HG03139 (cell line): ENCODE measurements at regions not wholly inside any gene's neighbourhood (a gene's known extent, or its start where the extent isn't known, plus 50 kb on each side); places are given as distances from the start of the nearest gene placed in this dataset.
A peak's percentile ranks its signal among the peaks of the same experiment; 100 is the strongest.

Experiments used
- ATAC-seq: cut with Tn5 transposase; IDR thresholded peaks from one replicate; pipeline ENCODE4 v1.9.1; 2021; ENCODE audit not compliant: unreplicated experiment

DNA sequence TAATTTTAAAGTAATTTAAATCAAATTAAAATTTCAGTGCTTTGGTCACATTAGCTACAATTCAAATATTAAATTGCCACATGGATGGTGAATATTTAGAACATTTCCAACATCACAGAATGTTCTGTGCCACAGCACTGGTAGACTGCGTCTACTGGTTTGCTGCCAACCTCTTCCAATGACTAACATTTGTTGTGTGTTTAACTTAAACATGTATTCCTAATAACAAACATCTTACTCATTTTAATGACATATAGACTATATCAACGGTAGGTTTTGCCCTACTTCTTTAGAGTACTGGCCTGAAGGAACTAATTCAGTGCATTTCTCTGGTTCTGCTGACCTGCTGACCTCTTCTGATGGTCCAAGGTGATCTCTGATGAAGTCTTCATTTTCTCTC is 157.6 kb downstream of the DCK start:
- ATAC-seq: no peak

DNA sequence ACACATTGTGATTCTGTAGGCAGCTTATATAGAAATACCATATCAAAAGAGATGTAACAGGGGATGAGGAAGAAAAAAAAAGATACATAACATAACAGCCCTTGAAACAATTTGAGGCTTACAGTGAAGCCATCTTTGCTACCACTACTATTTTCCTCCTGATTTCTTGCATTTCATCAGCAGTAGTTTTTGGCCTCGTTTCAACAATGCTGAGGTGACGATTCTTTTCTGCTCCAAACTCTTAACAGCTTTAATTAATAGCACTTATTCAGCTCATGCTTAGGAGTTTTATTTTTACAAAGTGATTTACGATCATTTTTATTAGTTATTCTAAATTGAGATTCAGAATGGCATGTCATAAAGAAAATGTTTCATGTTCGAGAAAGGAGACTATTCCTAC is 163.2 kb downstream of the DCK start:
- ATAC-seq: no peak

DNA sequence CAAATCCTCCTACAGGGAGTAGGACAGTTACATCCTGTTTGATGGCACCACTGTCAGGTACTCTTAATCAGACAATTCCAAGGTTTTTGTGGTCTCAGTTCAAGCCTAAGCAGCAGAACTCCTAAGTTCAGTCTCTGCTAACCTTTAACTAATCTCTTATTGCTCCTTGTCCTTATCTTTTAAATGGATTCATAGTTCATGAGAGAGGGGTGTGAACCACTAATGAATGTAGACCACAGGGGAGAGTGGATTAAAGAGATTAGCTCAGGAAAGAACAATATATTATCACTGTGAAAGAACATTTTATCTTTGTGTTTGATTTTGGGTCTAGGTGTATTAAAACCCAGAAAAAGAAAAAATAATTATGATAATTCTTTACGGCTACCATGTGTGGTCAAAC is 168.9 kb downstream of the DCK start:
- no peak for ATAC-seq

DNA sequence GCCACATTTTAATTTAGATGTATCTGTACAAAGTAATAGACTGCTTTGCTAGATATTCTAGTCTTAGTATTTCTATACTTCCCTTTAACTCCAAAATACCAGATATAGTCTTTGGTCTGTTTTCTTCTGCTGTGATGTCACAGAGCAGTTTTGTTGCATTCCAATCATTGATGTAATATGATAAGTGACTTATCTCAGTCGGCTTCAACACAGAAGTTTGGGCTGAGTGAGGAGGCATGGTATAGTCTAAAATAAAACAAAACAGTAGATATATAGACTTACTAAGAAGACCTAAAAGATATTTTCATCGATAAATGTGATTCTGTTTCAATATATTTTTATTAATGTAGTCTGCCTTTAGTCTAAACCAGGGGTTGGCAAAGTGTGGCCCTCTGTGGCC is 169.9 kb downstream of the DCK start:
- ATAC-seq: no peak

DNA sequence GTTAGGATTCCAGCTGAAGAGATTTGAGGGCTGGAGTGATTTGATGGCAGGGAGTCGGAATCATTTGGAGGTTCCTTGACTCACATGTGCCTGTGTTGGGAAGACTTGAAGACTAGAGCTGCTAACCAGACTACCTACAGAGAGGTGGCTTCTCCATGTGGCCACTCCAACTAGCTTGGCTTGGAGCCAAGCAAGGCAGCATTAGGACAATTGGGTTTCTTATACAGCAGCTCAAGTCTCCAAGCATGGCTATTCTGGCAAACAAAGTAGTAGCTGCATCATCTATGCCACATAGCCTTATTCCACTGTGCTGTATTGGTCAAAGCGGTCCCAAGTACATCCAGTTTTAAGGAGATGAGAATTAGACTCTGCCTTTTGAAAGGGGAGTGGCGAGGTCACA is 171.7 kb upstream of the SLC4A4 start:
- no peak for ATAC-seq

DNA sequence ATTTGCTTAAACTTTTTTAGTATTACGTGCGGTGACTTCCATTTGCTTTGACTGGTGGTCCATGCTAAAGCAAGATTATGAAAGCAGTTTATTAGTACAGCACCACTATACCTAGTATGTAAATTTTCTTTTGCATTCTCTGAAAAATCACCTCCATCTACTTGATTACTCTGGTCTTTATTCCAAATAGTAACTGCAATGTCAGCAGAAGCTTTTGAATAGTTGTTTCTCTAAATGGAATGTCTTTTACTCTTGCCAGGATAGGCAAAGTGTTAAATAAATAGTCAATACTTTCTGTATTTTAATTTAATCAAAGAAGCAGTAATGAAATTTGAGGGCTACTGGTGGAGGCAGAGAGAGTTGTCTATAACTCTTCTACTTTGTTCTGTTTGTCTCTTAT is 167.2 kb upstream of the SLC4A4 start:
- ATAC-seq: no peak

DNA sequence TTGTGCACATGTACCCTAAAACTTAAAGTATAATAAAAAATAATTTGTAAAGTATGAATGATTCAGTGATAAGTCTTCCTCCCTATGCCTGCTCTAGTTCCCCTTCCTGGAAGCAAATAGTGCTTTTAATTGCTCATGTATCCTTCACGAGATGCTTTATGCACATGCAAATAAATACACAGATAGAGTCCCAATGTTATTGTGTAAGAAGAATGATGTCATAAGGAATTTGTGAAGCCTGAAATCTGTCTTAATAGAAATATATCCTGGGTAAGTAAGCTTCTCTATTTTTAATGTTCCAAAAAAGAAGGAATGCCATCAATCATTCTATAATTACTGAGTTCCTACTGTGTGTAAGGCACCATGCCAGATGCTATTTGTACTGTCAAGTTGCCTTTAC is 157.5 kb upstream of the SLC4A4 start:
- no peak for ATAC-seq

DNA sequence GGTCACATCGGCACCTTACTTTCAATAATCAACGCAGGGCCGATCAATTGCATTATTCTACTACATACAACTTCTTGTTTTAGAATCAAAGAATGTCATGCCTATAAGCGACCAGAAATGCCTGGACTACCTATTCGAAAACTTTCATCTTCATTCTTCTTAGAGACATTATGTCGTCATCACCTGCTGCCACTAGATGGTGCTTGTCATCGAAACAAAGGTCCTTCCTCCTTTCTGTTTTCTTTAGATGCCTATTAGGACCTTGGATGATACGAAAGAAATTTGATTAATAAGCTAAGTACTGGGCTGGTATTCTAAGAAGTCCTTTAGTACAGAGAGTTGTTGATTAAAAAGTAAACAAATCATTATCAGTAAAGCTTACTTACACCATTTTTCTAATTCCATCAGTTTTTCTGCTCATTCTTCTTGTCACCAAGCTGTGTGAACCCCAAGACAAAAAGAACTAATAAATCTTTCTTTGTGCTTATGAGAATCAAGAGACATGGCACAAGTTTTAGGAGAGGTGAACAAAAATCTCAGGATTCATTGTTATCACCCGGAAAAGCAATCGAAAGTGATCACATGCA is 154.5 kb upstream of the SLC4A4 start:
- ATAC-seq: peak; percentile 44

DNA sequence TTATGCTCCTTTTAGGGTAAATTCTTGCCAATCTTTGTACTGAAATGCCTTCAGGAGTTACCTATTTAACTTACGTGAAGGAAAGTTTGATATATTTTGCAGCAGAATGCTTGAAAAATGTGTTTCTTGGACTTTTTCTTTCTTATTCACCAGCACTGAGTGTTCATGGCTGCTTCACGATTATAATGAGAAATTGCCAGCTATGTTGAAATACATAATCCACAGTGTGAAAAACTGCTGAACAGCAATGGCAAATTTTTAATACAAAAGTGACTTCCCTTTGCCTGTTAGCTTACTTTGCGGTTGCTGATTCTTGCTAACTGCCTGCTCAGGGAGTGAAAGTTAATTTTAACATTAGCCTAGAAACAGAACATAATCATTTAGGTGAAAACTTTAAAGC is 153.8 kb upstream of the SLC4A4 start:
- ATAC-seq: no peak

DNA sequence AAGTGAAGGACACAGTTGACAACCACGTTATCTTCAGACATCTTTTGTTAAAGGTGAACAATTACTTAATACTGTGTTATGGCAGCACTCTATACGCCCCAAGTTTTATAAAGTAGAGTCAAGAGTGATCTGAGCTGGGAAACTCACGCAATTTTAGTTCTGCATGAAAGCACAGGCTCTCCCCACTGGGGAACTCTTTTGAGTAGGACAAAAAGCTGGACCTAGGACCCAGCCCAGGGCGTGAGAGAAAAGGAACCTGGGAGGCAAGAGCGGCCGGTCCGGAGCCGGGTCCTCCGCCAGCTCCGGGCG is 152.6 kb upstream of the SLC4A4 start:
- no peak for ATAC-seq

DNA sequence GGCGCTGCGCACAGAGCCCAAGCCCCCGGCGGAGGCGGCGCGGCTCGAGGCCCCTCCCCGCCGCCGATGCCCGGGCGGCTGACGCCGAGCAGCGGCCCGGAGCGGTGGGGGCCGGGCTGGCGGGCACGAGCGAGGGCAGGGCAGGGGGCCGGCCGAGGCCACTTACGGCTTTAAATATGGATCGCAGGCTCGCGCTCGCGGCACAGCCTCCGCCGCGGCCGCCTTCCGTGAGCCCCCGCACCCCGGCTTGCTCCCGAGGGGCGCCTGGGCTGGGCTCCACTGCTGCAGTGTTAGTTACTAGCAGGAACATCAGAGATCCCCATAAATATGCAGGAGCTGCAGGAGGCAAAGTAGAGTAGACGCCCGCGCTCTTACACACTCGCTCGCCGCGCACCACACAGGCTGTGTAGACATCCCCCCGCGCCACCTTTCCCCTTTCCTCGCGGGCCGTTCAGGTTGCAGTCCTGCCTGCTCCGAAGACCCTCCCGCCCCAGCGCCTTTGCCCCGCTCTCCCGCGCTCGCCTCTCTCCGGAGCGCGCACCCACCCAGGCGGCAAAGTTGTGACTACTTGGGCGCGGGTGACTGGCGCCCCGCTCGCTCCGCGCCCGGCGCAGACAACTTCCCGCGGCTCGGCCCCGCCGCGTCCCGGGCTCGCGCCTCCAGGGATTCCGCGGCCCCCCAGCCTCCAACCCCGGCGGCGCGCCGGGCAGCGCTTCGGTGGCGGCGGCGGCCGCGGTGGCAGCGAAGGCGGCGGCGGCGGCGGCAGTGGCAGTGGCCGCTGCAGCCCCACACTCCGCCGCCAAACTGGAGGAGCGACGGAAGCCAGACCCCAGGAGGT is 152.0 kb upstream of the SLC4A4 start:
- peak; percentile 37 for ATAC-seq

DNA sequence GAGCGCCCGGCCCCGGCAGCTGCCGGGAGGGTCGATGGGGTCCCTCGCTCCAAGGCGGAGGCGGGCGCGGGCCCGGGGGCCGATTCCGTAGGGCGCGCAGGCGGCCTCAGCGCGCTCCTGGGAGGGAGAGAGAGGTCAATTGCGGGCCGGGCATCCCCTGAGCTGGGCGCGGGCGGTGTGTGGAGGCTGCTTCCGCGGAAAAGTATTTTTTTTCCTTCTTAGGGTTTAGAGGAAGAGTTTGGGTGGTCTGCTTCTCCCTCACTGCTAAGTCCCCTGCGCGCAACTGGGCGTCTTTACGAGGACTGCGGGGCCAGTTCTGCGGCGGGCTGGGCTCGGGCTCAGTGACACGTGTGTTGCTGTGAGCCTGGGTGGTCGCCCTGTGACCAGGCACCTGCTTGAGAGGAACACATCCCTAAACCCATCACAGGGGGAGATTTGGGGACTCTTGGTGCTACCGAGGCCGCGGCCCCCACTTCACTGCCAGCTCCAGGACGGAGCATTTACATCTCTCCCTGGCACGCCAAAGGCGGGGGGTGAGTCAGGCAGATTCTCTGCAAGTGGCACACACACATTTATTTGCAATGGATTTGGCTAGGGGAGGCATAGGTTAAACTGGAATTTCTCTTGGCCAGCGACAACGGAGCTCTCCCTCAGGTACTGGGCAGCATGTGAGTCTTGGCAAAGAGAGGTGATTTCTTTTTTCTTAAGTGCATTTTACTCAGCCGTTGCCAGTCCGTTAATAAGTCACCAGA is 151.2 kb upstream of the SLC4A4 start:
- ATAC-seq: no peak

DNA sequence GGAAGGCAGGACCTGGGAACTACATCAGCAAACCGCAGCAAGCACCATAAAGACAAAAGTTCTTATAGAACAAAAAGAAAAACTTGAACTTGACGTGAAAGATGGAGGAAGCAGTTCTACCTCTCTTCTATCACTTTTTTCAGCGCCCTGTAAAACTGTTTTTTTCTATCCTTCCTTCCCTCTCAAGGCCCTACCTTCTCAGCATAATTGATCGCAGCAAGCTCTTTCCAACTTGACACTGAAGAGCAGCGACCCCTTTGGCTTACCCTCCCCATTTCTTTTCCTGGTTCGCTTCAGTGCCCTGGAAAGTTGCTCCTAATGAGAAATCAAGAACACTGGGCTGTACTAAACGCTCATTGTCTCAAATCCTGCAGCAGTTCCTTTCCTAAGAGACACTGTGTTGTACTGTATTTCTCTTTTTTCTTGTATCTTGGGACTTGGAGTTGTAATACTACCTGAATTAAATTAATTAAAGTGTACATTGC is 150.6 kb upstream of the SLC4A4 start:
- no peak for ATAC-seq

DNA sequence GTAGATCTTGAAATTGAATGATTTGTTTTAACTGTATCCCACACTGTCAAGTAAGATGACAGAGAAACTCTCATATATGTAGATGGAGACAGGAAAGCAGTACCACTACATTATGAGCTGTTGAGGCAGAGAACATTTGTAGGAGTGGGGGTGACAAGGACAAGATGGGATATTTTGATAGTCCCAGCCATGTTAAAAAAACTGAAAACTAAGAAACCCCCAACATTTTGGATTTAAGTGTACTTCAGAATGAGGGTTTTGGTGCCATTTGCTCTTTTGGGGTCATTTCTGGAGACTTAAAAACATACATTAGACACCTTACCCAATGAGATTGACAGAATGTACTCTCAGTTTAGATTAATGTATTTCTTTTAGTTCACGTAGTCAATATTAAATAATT is 149.9 kb upstream of the SLC4A4 start:
- ATAC-seq: no peak

DNA sequence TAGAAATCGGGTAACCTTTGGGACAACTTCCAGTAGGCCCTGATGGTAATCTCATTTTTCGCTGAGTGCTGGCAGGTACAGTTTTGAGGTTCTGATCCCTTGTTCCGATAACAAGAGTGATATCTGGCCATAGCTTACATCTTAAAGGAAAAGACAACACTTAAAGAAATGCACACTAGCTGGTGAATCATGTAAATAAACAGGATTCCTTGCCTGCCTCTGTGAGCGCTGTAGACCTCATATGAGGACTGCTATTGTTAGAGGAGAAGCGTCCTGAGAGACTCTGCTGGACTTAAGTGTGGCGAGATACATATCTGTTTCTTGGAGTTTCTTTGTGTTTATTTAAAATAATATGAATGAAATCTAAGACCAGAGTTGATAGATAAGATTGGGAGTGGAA is 149.3 kb upstream of the SLC4A4 start:
- ATAC-seq: no peak

DNA sequence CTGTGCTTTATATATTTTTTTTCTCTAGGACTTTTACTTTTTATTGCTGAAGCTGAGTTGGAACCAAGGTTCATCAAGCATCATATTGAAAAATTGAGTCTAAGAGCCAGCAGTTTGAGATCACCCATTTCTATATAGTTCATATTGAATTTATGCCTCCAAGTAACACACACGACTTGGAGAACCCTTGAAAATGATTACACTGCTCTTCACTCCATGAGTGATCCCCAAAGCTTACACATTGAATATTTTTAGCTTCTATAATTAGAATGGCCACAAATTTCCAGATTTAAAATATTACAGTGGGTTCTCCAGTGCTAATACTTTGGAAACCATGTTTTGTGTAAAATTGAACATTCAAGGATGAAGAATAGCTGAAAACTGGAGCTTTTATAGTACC is 144.4 kb upstream of the SLC4A4 start:
- ATAC-seq: no peak

DNA sequence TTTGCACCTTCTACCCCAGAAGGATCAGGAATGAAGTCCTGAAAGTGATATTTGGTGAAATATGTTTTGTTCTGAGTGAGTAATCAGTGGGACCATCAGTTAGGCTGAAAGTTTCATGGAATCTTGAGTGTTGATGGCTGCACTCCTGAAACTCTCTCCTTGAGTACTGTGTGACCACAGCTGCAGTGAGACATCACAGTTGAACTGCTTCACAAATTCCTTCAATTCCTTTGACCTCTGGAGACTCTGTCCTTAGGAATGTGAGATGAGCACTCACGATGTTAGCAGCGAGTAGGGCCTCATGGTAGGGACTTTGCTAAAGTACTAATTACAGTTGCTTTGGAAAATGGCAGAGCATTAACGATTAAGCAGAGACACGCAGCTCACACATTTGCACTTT is 142.9 kb upstream of the SLC4A4 start:
- ATAC-seq: no peak

DNA sequence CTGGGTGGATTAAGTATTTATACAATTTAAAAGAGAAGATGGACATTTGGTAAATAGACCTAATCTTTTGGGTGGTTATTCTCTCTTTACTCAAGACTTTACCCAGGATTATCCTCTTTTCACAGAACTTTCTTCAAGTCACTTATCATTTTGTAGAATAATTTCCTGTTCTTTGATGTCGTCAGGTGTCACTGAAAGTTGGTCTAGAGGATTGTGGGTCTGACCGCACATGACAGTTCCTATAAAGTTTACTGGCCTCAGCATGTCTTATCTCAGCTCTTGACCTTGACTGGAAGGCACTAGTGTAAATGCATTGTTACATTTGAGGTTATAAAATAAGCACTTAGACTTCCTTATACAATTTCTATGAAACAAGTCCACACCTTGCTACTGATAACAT is 139.9 kb upstream of the SLC4A4 start:
- ATAC-seq: no peak

DNA sequence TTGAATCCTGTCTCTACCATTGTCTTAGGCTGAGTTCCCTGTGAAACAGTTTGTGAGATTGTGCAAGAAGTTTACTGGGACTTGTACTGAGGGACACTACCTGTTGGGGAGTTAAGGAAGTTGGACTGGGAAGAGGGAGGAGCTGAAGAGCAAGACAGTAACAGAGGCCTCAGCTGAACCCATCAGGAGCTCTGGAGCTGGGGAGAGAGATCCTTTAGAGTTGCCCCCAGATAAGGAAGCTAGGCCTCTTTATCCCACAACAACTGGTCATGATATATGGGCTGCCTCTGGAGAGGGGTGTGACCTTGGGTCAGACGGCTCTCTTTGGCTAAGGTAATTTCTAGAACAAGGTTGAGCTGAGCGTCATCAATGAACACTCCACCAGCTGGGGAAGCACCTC is 137.8 kb upstream of the SLC4A4 start:
- ATAC-seq: no peak

DNA sequence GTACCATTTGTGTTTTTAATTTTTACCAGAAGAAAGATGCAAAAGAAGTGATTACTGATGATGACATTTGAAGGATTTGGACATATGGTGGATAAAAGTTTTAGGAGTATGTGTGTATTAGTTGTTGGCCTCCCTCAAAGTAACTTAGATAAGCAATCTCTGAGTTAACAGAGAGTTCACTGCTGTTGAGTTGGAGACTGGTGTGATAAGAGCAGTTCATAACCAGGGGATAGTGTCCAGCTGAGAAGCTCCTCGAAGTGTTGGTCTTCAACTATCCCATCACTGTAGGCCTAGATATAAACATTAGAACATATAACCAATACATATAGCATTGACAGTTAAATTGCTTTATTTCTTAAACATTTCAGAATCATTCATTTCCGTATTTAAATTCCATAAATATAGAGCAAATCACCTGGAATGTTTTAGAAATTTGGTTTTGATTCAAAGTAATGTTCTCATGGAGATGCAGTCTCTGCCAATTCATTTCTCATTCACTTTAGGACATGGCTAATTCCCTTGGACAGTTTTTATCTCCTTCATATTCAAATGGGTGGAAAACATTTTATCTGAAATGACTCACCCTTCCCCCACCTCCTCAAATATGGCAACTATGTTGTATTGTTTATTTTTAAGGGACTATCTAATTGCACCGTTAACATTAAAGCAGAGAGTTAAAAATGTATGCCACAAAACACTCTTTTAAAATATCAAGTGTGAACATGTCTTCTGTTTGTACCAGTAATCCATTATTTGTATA is 136.8 kb upstream of the SLC4A4 start:
- no peak for ATAC-seq

DNA sequence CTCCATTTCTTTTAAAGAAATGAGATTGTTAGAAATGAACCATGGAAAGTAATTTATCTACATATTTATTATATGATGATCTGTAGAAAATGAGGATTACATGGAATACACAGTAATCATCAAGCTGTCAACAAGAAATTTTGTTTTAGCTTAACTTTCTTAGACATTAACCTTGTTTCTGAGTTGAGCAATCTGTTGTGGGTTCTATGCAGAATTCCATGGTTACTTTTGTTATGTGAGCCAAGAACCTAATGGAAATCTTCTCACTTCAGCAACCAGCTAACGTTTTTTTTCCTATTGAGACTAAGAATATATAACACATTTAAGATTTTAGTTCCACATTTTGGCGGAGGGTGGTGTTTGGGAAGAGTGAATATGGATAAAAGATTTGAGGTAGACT is 136.1 kb upstream of the SLC4A4 start:
- no peak for ATAC-seq

DNA sequence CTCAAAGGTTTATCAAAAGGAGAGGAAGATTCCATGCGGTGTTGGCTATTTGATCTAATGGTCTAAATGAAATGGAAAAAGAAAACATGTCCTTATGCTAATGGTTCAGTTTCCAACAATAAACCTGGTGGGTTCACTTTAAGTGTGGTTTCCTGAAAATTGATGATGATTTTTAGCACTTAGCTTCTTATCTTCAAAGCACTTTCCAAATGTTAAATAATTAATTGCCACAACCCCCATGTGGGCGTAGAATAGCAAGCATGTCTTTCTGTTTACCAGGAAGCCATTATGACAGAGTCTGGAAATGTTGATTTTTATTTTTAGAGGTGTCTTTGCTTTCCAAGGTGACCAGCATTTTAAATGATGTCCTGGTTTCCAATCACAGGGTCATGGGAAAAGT is 134.8 kb upstream of the SLC4A4 start:
- ATAC-seq: no peak
